HEK293 (cell line): ENCODE measurements at regions not wholly inside any gene's neighbourhood (a gene's known extent, or its start where the extent isn't known, plus 50 kb on each side); places are given as distances from the start of the nearest gene placed in this dataset.

Experiments used
- CTCF ChIA-PET: fragments of 350-600 bp; formaldehyde crosslinking; extraction: SDS; loops from one replicate; lab custom pipeline; 2021; ENCODE audit warnings: antibody characterized with exemption; lab: Yijun Ruan, JAX
- POLR2A ChIA-PET: fragments of 300-600 bp; formaldehyde crosslinking; extraction: SDS; loops from one replicate; lab custom pipeline; 2020; ENCODE audit warnings: antibody characterized with exemption, inconsistent platforms; lab: Yijun Ruan, JAX
- H3K27ac ChIP-seq: fragments of 200-500 bp; sonication (Bioruptor generic); 2 replicates; pipeline ENCODE4 v1.5.1; 2014; ENCODE audit warnings: low read depth, low read length, control low read depth, inconsistent platforms; ENCODE audit errors: extremely low read depth
- H3K36me3 ChIP-seq, 2 experiments: fragments of 200-500 bp in 1 of 2; sonication (Bioruptor generic) in 1 of 2; 1 replicate in 1 of 2; 2 replicates in 1 of 2; pipeline ENCODE4 v1.5.1; 2014 to 2017; ENCODE audit warnings: inconsistent platforms in 2 of 2, low read length in 2 of 2; ENCODE audit not compliant: control insufficient read depth in 2 of 2, insufficient read depth in 1 of 2
- H3K4me1 ChIP-seq: fragments of 200-500 bp; sonication (Bioruptor generic); 2 replicates; pipeline ENCODE4 v1.5.1; 2014; ENCODE audit warnings: mild to moderate bottlenecking, low read length, inconsistent platforms; ENCODE audit not compliant: control insufficient read depth, insufficient read depth
- H3K4me3 ChIP-seq: 2 replicates; pipeline ENCODE4 v1.5.1; 2011; ENCODE audit warnings: low read depth, mild to moderate bottlenecking, control low read depth, low read length, moderate library complexity
- H3K9me3 ChIP-seq: fragments of 200-500 bp; sonication (Bioruptor generic); 2 replicates; pipeline ENCODE4 v1.5.1; 2014; ENCODE audit warnings: low read depth, low read length, inconsistent platforms; ENCODE audit not compliant: control insufficient read depth, insufficient read depth
- GLI2 ChIP-seq: fragments of 450-650 bp; formaldehyde crosslinking; IDR thresholded peaks from 2 replicates; pipeline ENCODE4; 2017; ENCODE audit warnings: missing biosample characterization, missing genetic modification characterization, low read depth, borderline replicate concordance
- KLF7 ChIP-seq: fragments of 450-650 bp; formaldehyde crosslinking; IDR thresholded peaks from 2 replicates; pipeline ENCODE4 v1.5.1; 2016; ENCODE audit warnings: missing biosample characterization, missing genetic modification characterization, borderline replicate concordance
- SP2 ChIP-seq: fragments of 450-650 bp; formaldehyde crosslinking; IDR thresholded peaks from 2 replicates; pipeline ENCODE4 v1.5.1; 2016; ENCODE audit warnings: missing biosample characterization, missing genetic modification characterization
- ZBTB21 ChIP-seq: fragments of 450-650 bp; formaldehyde crosslinking; IDR thresholded peaks from 2 replicates; pipeline ENCODE4 v1.5.1; 2017; ENCODE audit warnings: missing biosample characterization, missing genetic modification characterization
- ZFHX2 ChIP-seq: fragments of 450-650 bp; formaldehyde crosslinking; conservative IDR thresholded peaks from 2 replicates; pipeline ENCODE4 v1.5.1; 2016; ENCODE audit warnings: missing biosample characterization, missing genetic modification characterization
- ZNF10 ChIP-seq: fragments of 450-650 bp; formaldehyde crosslinking; IDR thresholded peaks from 2 replicates; pipeline ENCODE4 v1.5.1; 2017; ENCODE audit warnings: missing biosample characterization, missing genetic modification characterization
- ZNF174 ChIP-seq: fragments of 450-650 bp; formaldehyde crosslinking; IDR thresholded peaks from 2 replicates; pipeline ENCODE4 v1.5.0; 2017; ENCODE audit warnings: missing biosample characterization, mild to moderate bottlenecking, missing genetic modification characterization
- ZNF302 ChIP-seq: fragments of 450-650 bp; formaldehyde crosslinking; IDR thresholded peaks from 2 replicates; pipeline ENCODE4 v1.5.1; 2016; ENCODE audit warnings: missing biosample characterization, missing genetic modification characterization, low read depth
- ZNF529 ChIP-seq: fragments of 450-650 bp; formaldehyde crosslinking; IDR thresholded peaks from 2 replicates; pipeline ENCODE4 v1.5.1; 2017; ENCODE audit warnings: missing genetic modification characterization, missing biosample characterization; ENCODE audit not compliant: insufficient replicate concordance
- ZNF571 ChIP-seq: fragments of 450-650 bp; formaldehyde crosslinking; IDR thresholded peaks from 2 replicates; pipeline ENCODE4 v1.5.0; 2017; ENCODE audit warnings: missing biosample characterization, missing genetic modification characterization
- ZNF585B ChIP-seq: fragments of 450-650 bp; formaldehyde crosslinking; IDR thresholded peaks from 2 replicates; pipeline ENCODE4 v1.5.1; 2016; ENCODE audit warnings: missing biosample characterization, missing genetic modification characterization
- ZNF654 ChIP-seq: fragments of 450-650 bp; formaldehyde crosslinking; IDR thresholded peaks from 2 replicates; pipeline ENCODE4 v1.5.1; 2016; ENCODE audit warnings: low read depth, missing biosample characterization, missing genetic modification characterization
- ZNF677 ChIP-seq: fragments of 450-650 bp; IDR thresholded peaks from 2 replicates; pipeline ENCODE4 v1.5.0; 2018; ENCODE audit warnings: missing biosample characterization, mild to moderate bottlenecking, missing genetic modification characterization, moderate library complexity
- ZNF785 ChIP-seq: fragments of 450-650 bp; formaldehyde crosslinking; IDR thresholded peaks from 2 replicates; pipeline ENCODE4 v1.5.1; 2016; ENCODE audit warnings: missing biosample characterization, missing genetic modification characterization
- TF ChIP-seq, protein P1 (sequence below): fragments of 450-650 bp; formaldehyde crosslinking; IDR thresholded peaks from 2 replicates; pipeline ENCODE4 v1.5.1; 2017; ENCODE audit warnings: missing biosample characterization, missing genetic modification characterization
- TF ChIP-seq, protein P2 (sequence below): fragments of 450-650 bp; IDR thresholded peaks from 2 replicates; pipeline ENCODE4 v1.5.1; 2018; ENCODE audit warnings: missing biosample characterization, mild to moderate bottlenecking, missing genetic modification characterization
- TF ChIP-seq, protein P3 (sequence below): fragments of 450-650 bp; formaldehyde crosslinking; IDR thresholded peaks from 2 replicates; pipeline ENCODE4 v1.5.1; 2016; ENCODE audit warnings: missing biosample characterization, missing genetic modification characterization
- TF ChIP-seq, protein P4 (sequence below): fragments of 450-650 bp; formaldehyde crosslinking; IDR thresholded peaks from 2 replicates; pipeline ENCODE4 v1.5.1; 2016; ENCODE audit warnings: missing biosample characterization, missing genetic modification characterization
- TF ChIP-seq, protein P5 (sequence below): fragments of 450-650 bp; formaldehyde crosslinking; IDR thresholded peaks from 2 replicates; pipeline ENCODE4 v1.5.1; 2016; ENCODE audit warnings: missing biosample characterization, missing genetic modification characterization, low read depth

DNA sequence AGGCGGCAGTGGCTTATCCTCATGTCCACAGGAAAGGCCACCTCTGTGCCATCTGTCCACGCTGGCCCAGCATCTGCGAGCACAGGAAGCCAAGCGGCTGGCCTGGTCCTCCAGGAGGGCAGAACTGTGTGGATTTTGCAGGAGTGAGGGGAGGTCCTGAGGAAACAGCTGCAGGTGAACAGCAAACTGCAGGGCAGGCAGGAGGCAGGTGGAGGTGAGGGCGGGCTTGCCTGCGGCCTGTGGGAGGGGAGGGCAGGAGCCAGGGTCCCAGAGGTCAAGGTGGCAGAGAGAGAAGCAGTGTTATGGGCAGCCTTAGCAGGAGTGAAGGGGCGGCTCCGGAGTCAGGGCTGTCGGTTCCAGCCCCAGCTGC lies 369.7 kb downstream of the SHANK2 start:
- POLR2A ChIA-PET: no interaction called here
- H3K9me3 ChIP-seq: no peaks in the 10 kb centered on the region
- no peak overlapping the region for H3K27ac ChIP-seq
- no peaks in the 10 kb centered on the region for H3K4me1 ChIP-seq
- H3K4me3 ChIP-seq: no peak overlapping the region
- CTCF ChIA-PET: no interaction called here
- H3K36me3 ChIP-seq: no peaks in the 10 kb centered on the region
- TF ChIP-seq, protein P1, sequence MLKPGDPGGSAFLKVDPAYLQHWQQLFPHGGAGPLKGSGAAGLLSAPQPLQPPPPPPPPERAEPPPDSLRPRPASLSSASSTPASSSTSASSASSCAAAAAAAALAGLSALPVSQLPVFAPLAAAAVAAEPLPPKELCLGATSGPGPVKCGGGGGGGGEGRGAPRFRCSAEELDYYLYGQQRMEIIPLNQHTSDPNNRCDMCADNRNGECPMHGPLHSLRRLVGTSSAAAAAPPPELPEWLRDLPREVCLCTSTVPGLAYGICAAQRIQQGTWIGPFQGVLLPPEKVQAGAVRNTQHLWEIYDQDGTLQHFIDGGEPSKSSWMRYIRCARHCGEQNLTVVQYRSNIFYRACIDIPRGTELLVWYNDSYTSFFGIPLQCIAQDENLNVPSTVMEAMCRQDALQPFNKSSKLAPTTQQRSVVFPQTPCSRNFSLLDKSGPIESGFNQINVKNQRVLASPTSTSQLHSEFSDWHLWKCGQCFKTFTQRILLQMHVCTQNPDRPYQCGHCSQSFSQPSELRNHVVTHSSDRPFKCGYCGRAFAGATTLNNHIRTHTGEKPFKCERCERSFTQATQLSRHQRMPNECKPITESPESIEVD: no peak
- TF ChIP-seq ZNF785 (tag by site-specific recombination): no peak

DNA sequence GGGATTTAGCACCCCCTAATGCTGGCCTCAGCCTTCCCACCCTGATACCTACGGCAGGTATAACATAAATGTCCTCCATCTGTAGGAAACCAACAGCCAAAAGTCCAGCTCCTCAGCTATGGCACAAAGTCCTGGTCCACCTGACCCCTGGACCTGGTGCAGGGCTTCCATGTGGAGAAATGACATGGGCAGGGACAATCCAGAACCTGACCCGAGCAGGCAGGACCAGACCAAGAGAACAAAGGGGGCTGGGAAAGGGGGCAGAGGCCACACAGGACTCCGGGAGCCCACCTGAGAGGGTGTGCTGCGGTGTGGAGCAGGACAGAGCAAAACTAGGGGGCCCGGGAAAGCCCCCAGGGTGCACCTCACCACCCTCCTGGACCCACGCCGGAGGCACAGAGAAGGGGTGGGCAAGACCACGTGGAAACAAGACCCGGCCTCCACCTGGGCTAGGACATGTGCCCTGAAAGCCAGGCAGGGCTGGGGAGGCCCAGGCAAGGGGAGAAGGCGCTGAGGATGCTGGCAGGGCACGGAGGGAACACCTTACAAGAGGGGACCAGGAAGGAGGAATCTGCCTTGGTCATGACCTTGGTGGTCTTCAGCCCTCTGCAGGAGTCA lies 368.9 kb downstream of the SHANK2 start:
- TF ChIP-seq, protein P2, sequence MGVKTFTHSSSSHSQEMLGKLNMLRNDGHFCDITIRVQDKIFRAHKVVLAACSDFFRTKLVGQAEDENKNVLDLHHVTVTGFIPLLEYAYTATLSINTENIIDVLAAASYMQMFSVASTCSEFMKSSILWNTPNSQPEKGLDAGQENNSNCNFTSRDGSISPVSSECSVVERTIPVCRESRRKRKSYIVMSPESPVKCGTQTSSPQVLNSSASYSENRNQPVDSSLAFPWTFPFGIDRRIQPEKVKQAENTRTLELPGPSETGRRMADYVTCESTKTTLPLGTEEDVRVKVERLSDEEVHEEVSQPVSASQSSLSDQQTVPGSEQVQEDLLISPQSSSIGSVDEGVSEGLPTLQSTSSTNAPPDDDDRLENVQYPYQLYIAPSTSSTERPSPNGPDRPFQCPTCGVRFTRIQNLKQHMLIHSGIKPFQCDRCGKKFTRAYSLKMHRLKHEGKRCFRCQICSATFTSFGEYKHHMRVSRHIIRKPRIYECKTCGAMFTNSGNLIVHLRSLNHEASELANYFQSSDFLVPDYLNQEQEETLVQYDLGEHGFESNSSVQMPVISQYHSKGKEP (tag by site-specific recombination): no peak
- Histone ChIP-seq H3K4me3 (no peak overlapping the region), H3K36me3 (no peaks in the 10 kb centered on the region), H3K27ac (no peak overlapping the region), H3K9me3 (no peaks in the 10 kb centered on the region), H3K4me1 (no peaks in the 10 kb centered on the region)
- ChIA-PET POLR2A (no interaction called here), CTCF (no interaction called here)

DNA sequence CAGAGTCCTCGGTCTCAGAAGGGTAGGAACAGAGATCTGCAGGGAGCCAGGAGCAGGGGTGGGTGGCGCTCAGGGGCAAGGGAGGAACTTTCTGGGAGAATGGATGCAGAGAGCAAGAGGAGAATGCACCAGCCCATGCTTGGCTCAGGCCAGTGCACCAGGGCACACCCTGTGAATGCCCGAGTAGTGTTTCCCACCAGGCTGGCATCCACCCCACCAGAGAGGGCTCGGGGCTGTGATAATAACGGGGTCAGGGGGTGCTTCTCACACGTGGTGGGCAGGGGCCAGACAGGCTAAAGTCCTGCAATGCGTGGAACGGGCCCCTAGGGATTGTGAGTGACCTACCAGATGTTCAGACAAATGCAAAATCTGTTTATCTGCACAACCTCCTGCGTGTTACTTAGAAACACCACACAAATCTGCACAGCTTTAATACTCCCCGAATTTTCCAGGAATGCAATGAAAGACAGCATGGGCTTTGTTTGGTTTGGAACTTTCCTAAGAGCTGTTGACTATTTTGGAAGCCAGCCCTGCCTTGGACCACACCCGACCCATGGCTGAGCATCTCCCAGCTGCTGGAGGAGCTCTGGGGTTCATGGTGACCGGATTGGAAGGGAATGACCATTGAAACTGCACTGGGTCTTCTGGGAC lies 368.3 kb downstream of the SHANK2 start:
- Histone ChIP-seq H3K36me3 (no peaks in the 10 kb centered on the region), H3K4me1 (no peaks in the 10 kb centered on the region), H3K27ac (no peak overlapping the region), H3K9me3 (no peaks in the 10 kb centered on the region), H3K4me3 (no peak overlapping the region)
- ChIA-PET CTCF (interaction anchor here (0.6 kb wide), 1 partner anchor 71 kb away, joined by 3 read pairs; no protein-coding TSS in a partner anchor), POLR2A (no interaction called here)
- TF ChIP-seq, protein P3, sequence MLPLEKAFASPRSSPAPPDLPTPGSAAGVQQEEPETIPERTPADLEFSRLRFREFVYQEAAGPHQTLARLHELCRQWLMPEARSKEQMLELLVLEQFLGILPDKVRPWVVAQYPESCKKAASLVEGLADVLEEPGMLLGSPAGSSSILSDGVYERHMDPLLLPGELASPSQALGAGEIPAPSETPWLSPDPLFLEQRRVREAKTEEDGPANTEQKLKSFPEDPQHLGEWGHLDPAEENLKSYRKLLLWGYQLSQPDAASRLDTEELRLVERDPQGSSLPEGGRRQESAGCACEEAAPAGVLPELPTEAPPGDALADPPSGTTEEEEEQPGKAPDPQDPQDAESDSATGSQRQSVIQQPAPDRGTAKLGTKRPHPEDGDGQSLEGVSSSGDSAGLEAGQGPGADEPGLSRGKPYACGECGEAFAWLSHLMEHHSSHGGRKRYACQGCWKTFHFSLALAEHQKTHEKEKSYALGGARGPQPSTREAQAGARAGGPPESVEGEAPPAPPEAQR (tag by site-specific recombination): no peak
- TF ChIP-seq SP2 (tag by site-specific recombination): no peak
- TF ChIP-seq ZBTB21 (tag by site-specific recombination): no peak
- TF ChIP-seq ZNF302 (tag by site-specific recombination): no peak
- no peak for TF ChIP-seq ZNF529
- TF ChIP-seq ZNF654 (tag by site-specific recombination): no peak
- no peak for TF ChIP-seq ZNF677 (tag by site-specific recombination)
- TF ChIP-seq, protein P4, sequence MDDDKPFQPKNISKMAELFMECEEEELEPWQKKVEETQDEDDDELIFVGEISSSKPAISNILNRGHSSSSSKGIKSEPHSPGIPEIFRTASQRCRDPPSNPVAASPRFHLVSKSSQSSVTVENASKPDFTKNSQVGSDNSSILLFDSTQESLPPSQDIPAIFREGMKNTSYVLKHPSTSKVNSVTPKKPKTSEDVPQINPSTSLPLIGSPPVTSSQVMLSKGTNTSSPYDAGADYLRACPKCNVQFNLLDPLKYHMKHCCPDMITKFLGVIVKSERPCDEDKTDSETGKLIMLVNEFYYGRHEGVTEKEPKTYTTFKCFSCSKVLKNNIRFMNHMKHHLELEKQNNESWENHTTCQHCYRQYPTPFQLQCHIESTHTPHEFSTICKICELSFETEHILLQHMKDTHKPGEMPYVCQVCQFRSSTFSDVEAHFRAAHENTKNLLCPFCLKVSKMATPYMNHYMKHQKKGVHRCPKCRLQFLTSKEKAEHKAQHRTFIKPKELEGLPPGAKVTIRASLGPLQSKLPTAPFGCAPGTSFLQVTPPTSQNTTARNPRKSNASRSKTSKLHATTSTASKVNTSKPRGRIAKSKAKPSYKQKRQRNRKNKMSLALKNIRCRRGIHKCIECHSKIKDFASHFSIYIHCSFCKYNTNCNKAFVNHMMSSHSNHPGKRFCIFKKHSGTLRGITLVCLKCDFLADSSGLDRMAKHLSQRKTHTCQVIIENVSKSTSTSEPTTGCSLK: no peak
- TF ChIP-seq, protein P5, sequence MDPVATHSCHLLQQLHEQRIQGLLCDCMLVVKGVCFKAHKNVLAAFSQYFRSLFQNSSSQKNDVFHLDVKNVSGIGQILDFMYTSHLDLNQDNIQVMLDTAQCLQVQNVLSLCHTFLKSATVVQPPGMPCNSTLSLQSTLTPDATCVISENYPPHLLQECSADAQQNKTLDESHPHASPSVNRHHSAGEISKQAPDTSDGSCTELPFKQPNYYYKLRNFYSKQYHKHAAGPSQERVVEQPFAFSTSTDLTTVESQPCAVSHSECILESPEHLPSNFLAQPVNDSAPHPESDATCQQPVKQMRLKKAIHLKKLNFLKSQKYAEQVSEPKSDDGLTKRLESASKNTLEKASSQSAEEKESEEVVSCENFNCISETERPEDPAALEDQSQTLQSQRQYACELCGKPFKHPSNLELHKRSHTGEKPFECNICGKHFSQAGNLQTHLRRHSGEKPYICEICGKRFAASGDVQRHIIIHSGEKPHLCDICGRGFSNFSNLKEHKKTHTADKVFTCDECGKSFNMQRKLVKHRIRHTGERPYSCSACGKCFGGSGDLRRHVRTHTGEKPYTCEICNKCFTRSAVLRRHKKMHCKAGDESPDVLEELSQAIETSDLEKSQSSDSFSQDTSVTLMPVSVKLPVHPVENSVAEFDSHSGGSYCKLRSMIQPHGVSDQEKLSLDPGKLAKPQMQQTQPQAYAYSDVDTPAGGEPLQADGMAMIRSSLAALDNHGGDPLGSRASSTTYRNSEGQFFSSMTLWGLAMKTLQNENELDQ: no peak
- no peak for TF ChIP-seq ZFHX2
- no peak for TF ChIP-seq ZNF10
- no peak for TF ChIP-seq ZNF174 (tag by site-specific recombination)
- TF ChIP-seq GLI2 (tag by site-specific recombination): no peak
- TF ChIP-seq ZNF571 (tag by site-specific recombination): no peak
- no peak for TF ChIP-seq ZNF585B (tag by site-specific recombination)
- no peak for TF ChIP-seq KLF7 (tag by site-specific recombination)
